SK-N-SH (cell line): ENCODE measurements at regions not wholly inside any gene's neighbourhood (a gene's known extent, or its start where the extent isn't known, plus 50 kb on each side); places are given as distances from the start of the nearest gene placed in this dataset.
"Not testable (repeated sequence)": the region's sequence is repeated elsewhere in the genome, so short reads cannot be mapped to it uniquely, and the experiment has no call there.

Experiments
- CTCF ChIA-PET: fragments of 300-600, 350-600 bp; formaldehyde crosslinking; extraction: SDS; loops from one replicate; lab custom pipeline; 2021; lab: Yijun Ruan, JAX
- POLR2A ChIA-PET: fragments of 350-600 bp; sonication (Branson Sonifier 250); formaldehyde crosslinking; extraction: SDS; loops from one replicate; lab custom pipeline; 2020; ENCODE audit warnings: antibody characterized with exemption, inconsistent platforms; lab: Yijun Ruan, JAX
- DNase-seq: peaks from one replicate; pipeline ENCODE4 v3.0.0; 2012
- H2AFZ ChIP-seq: fragments of 200-600 bp; sonication (generic); 2 replicates; pipeline ENCODE4 v1.8.1; 2016; ENCODE audit warnings: antibody characterized with exemption, mild to moderate bottlenecking, low read depth
- H3F3A ChIP-seq: fragments of 200-600 bp; sonication (generic); replicated peaks from 2 replicates; pipeline ENCODE3; 2016; ENCODE audit warnings: antibody characterized with exemption, mild to moderate bottlenecking; ENCODE audit not compliant: insufficient read depth
- H3K27ac ChIP-seq, 2 experiments: fragments of 200-500 bp in 1 of 2; fragments of 200-600 bp in 1 of 2; sonication (Bioruptor generic) in 1 of 2; sonication (generic), shearing (Covaris generic) in 1 of 2; 2 replicates each; pipeline versions ENCODE4 v1.5.1 to v1.6.1; 2014 to 2016; ENCODE audit warnings: low read depth in 2 of 2, inconsistent platforms in 1 of 2, low read length in 1 of 2, mild to moderate bottlenecking in 1 of 2, mixed read lengths in 1 of 2
- H3K27me3 ChIP-seq: fragments of 200-600 bp; sonication (generic), shearing (Covaris generic); 2 replicates; pipeline ENCODE4 v1.6.1; 2016; ENCODE audit warnings: mixed run types; ENCODE audit not compliant: insufficient read depth
- H3K36me3 ChIP-seq, 2 experiments: fragments of 200-500 bp in 1 of 2; fragments of 200-600 bp in 1 of 2; sonication (Bioruptor generic) in 1 of 2; sonication (generic) in 1 of 2; replicated peaks in 1 of 2; 2 replicates each; pipeline versions ENCODE3 to v1.5.1; 2014 to 2016; ENCODE audit warnings: low read length in 1 of 2, mild to moderate bottlenecking in 1 of 2; ENCODE audit not compliant: insufficient read depth in 2 of 2, control insufficient read depth in 1 of 2
- H3K4me1 ChIP-seq, 2 experiments: fragments of 200-500 bp in 1 of 2; fragments of 200-600 bp in 1 of 2; sonication (Bioruptor generic) in 1 of 2; sonication (generic), shearing (Covaris generic) in 1 of 2; 2 replicates each; pipeline versions ENCODE4 v1.5.1 to v1.6.1; 2014 to 2016; ENCODE audit warnings: low read depth in 1 of 2, low read length in 1 of 2, mixed run types in 1 of 2; ENCODE audit not compliant: insufficient read depth in 2 of 2, control insufficient read depth in 1 of 2
- H3K4me2 ChIP-seq: fragments of 200-600 bp; sonication (generic), shearing (Covaris generic); 2 replicates; pipeline ENCODE4 v1.6.1; 2017; ENCODE audit warnings: mixed run types
- H3K4me3 ChIP-seq, 2 experiments: fragments of 200-500 bp in 1 of 2; fragments of 200-600 bp in 1 of 2; sonication (Bioruptor generic) in 1 of 2; sonication (generic), shearing (Covaris generic) in 1 of 2; 2 replicates each; pipeline versions ENCODE4 v1.5.1 to v1.8.1; 2014 to 2016; ENCODE audit warnings: low read depth in 2 of 2, inconsistent platforms in 1 of 2, low read length in 1 of 2, mild to moderate bottlenecking in 1 of 2, mixed read lengths in 1 of 2, moderate library complexity in 1 of 2
- H3K79me2 ChIP-seq: fragments of 200-600 bp; sonication (generic); 2 replicates; pipeline ENCODE4 v1.8.1; 2017; ENCODE audit warnings: mild to moderate bottlenecking; ENCODE audit not compliant: insufficient read depth
- H3K9ac ChIP-seq: fragments of 200-600 bp; sonication (generic); 2 replicates; pipeline ENCODE4 v1.6.1; 2017; ENCODE audit warnings: mixed run types
- H3K9me2 ChIP-seq: fragments of 200-600 bp; sonication (generic); 2 replicates; pipeline ENCODE4 v1.6.1; 2017; ENCODE audit warnings: mixed run types
- H3K9me3 ChIP-seq: fragments of 200-600 bp; sonication (generic); 2 replicates; pipeline ENCODE4 v1.6.1; 2017; ENCODE audit warnings: mixed run types, mild to moderate bottlenecking, moderate library complexity
- H4K20me1 ChIP-seq: fragments of 200-600 bp; sonication (generic); 2 replicates; pipeline ENCODE4 v1.6.1; 2017; ENCODE audit warnings: mild to moderate bottlenecking, mixed run types; ENCODE audit not compliant: insufficient read depth
- FOSL2 ChIP-seq: IDR thresholded peaks from 2 replicates; pipeline ENCODE4 v1.4.0; 2012; ENCODE audit warnings: low read depth, mild to moderate bottlenecking, moderate library complexity, borderline replicate concordance
- JUND ChIP-seq: IDR thresholded peaks from 2 replicates; pipeline ENCODE4 v1.4.0; 2012
- RAD21 ChIP-seq: IDR thresholded peaks from 2 replicates; pipeline ENCODE4 v1.6.1; 2012; ENCODE audit warnings: mild to moderate bottlenecking, low read length
- TCF12 ChIP-seq: IDR thresholded peaks from 2 replicates; pipeline ENCODE4 v1.4.0; 2012
- TEAD4 ChIP-seq: IDR thresholded peaks from 2 replicates; pipeline ENCODE4 v1.4.0; 2012; ENCODE audit warnings: mild to moderate bottlenecking, borderline replicate concordance; ENCODE audit not compliant: insufficient read depth
- WGBS: methylation state at CpG from one replicate; pipeline ENCODE4 v1.1.6; 2017; ENCODE audit warnings: low lambda C conversion rate; 5-methylcytosine and 5-hydroxymethylcytosine counted together
- TF ChIP-seq, protein P1 (sequence below): IDR thresholded peaks from 2 replicates; pipeline ENCODE4; 2012
- TF ChIP-seq, protein P2 (sequence below): IDR thresholded peaks from 2 replicates; pipeline ENCODE4 v1.4.0; 2012; ENCODE audit warnings: low read depth
- TF ChIP-seq, protein P3 (sequence below): fragments of 200-600 bp; sonication (generic); IDR thresholded peaks from 2 replicates; pipeline ENCODE4 v1.6.1; 2017; ENCODE audit warnings: antibody characterized with exemption, mild to moderate bottlenecking, moderate library complexity

DNA sequence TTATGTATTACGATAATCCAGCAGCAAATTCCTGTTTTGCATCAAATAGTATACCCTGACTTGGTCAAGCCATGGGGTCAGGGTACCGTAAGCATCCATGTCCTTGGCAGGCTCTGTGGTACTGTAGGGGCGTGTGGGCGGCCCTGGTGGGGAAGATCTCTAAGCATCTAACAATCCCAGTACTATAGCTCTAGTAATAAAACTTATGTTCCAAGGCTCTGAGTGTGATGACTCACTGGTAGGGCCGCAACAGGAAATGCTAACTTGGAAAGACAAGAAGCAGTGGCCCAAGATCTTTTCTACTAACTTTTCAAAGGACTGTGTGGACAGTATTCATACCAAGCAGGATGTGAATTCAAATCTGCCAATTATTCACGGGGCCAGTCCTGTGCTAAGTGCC is 63.8 kb downstream of the CLEC18A start:
- H2AFZ ChIP-seq, H4K20me1 ChIP-seq, H3K79me2 ChIP-seq, H3K9me3 ChIP-seq, H3K27me3 ChIP-seq, H3K4me3 ChIP-seq, H3K4me1 ChIP-seq, DNase-seq, CTCF ChIA-PET, H3K9me2 ChIP-seq, H3K9ac ChIP-seq, POLR2A ChIA-PET: not testable (repeated sequence)
- WGBS: 49% methylated on average over 4 of the region's 6 CpGs
- Histone ChIP-seq H3K27ac (peak overlapping the region in 1 of 2 experiments; percentile 42; a peak in 2 of 4 replicates), H3F3A (peaks cover 21% of the 10 kb centered on the region), H3K4me2 (peak overlapping the region; percentile 50; the same call in 1 of the 2 replicates), H3K36me3 (peaks cover 13 to 17% of the 10 kb centered on the region in 2 experiments)
- TF ChIP-seq FOSL2: peak; percentile 35; the same call in 1 of the 2 replicates
- 0 out of 2 replicates have a peak, but pooled peaks have one; percentile 15 for TF ChIP-seq JUND

DNA sequence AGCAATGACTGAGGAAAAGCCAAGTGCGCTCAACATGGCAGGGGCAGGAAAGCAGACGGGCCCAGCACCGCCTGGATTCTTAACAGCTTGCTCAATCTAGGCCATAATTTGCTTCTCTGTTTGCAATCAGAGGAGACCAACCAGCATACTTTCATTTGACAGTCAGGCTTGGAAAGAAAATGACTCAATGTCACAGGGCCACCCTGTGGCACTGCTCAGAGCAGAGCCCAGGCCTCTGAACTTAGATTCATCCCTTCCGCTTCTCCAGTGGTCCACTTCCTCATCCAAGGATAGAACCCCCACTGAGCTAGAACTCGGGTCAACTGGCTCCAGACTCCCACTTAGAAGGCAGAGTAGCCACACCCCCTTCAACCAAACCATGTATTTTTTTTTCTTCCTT is 65.6 kb downstream of the CLEC18A start:
- 54% methylated on average over 2 of the region's 5 CpGs for WGBS
- Histone ChIP-seq H3K36me3 (peaks cover 13 to 17% of the 10 kb centered on the region in 2 experiments), H3F3A (peaks cover 21% of the 10 kb centered on the region)
- H3K9me2 ChIP-seq, H3K27ac ChIP-seq, H3K9me3 ChIP-seq, H3K9ac ChIP-seq, H3K4me2 ChIP-seq, H2AFZ ChIP-seq, CTCF ChIA-PET, H3K4me1 ChIP-seq, H4K20me1 ChIP-seq, DNase-seq, H3K4me3 ChIP-seq, H3K79me2 ChIP-seq, POLR2A ChIA-PET, H3K27me3 ChIP-seq: not testable (repeated sequence)

DNA sequence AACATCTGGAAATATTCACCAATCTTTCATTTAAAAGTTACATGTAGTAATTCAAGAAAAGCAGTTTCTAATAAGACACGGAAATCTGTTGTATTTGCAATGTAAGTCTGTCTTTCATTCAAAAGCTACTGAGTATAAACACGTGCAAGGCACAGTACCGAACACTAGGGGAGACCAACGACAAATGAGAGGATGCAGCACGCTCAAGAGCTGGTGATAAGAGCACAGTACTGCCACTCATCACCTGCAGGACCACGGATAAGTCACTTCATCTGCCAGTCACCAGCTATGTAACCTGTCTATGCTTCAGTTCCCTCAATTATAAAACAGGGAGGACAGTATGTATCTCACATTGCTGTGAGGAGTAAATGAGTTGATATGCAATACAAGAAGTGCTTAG is 67.1 kb downstream of the CLEC18A start:
- Histone ChIP-seq H2AFZ (no peak overlapping the region), H4K20me1 (no peaks in the 10 kb centered on the region), H3K4me1 (peaks cover 0 to 6% of the 10 kb centered on the region in 2 experiments; a peak in 2 of 4 replicates), H3K9me3 (no peaks in the 10 kb centered on the region), H3K27ac (no peak overlapping the region), H3K79me2 (no peaks in the 10 kb centered on the region), H3K9ac (no peak overlapping the region), H3K4me3 (no peak overlapping the region), H3K9me2 (no peaks in the 10 kb centered on the region), H3K36me3 (peaks cover 13 to 20% of the 10 kb centered on the region in 2 experiments), H3K4me2 (no peak overlapping the region), H3F3A (peaks cover 21% of the 10 kb centered on the region), H3K27me3 (no peaks in the 10 kb centered on the region)
- WGBS: 69% methylated on average over 6 of the region's 6 CpGs
- peak; percentile 43 for DNase-seq
- POLR2A ChIA-PET: no interaction called here
- CTCF ChIA-PET: no interaction called here
- TF ChIP-seq RAD21 (peak; percentile 41), TEAD4 (no peak), TCF12 (no peak)
- TF ChIP-seq, protein P1, sequence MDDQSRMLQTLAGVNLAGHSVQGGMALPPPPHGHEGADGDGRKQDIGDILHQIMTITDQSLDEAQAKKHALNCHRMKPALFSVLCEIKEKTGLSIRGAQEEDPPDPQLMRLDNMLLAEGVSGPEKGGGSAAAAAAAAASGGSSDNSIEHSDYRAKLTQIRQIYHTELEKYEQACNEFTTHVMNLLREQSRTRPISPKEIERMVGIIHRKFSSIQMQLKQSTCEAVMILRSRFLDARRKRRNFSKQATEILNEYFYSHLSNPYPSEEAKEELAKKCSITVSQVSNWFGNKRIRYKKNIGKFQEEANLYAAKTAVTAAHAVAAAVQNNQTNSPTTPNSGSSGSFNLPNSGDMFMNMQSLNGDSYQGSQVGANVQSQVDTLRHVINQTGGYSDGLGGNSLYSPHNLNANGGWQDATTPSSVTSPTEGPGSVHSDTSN: peak; percentile 60
- TF ChIP-seq, protein P2, sequence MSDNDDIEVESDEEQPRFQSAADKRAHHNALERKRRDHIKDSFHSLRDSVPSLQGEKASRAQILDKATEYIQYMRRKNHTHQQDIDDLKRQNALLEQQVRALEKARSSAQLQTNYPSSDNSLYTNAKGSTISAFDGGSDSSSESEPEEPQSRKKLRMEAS: no peak
- TF ChIP-seq, protein P3, sequence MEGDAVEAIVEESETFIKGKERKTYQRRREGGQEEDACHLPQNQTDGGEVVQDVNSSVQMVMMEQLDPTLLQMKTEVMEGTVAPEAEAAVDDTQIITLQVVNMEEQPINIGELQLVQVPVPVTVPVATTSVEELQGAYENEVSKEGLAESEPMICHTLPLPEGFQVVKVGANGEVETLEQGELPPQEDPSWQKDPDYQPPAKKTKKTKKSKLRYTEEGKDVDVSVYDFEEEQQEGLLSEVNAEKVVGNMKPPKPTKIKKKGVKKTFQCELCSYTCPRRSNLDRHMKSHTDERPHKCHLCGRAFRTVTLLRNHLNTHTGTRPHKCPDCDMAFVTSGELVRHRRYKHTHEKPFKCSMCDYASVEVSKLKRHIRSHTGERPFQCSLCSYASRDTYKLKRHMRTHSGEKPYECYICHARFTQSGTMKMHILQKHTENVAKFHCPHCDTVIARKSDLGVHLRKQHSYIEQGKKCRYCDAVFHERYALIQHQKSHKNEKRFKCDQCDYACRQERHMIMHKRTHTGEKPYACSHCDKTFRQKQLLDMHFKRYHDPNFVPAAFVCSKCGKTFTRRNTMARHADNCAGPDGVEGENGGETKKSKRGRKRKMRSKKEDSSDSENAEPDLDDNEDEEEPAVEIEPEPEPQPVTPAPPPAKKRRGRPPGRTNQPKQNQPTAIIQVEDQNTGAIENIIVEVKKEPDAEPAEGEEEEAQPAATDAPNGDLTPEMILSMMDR: peak; percentile 28; the same call in 1 of the 2 replicates

DNA sequence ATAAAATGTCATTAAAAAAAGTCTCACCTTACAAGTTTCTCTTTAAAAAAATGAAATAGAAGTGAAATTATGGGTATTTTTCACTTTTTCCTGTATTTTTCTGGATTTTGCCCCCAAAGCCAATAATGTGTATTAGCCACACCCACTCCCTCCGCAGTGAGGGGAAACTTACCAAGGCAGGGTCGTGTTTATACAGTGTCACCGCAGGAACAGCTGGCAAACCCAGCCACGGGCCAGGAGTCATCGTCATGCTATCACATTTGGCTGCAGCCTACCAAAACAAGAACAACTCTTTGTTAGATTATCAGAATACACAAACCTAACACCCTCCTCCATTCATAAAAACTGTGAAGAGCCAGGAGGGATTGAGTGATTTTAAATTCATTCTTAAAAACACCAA is 72.1 kb downstream of the CLEC18A start:
- H3F3A ChIP-seq, H3K4me3 ChIP-seq, H3K9me2 ChIP-seq, H3K79me2 ChIP-seq, CTCF ChIA-PET, H4K20me1 ChIP-seq, H3K27ac ChIP-seq, H3K4me2 ChIP-seq, H3K4me1 ChIP-seq, H2AFZ ChIP-seq, H3K27me3 ChIP-seq, DNase-seq, H3K9ac ChIP-seq, H3K9me3 ChIP-seq, POLR2A ChIA-PET: not testable (repeated sequence)
- WGBS: 93% methylated on average over 5 of the region's 5 CpGs
- peaks cover 3 to 14% of the 10 kb centered on the region in 2 experiments for H3K36me3 ChIP-seq

DNA sequence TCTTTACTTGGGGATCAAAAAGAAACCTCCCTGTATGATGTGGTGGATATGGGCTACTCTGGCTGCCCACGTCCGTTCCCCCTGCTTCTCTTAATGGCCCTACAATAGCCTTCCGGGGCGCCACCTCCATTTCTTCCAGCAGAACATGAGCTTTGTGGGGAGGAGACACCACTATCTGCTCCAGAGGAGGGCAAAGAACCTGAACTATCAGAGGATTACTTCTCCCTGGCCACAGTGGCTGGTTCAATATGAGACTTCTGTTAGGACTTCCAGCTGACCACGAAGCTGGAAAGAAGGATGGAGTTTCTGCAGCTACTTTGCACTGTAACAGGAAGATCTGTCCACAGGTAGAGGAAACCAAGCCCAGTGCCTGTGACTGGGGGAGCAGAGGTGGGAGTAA is 72.8 kb downstream of the CLEC18A start:
- H4K20me1 ChIP-seq, H3K79me2 ChIP-seq, DNase-seq, H3K4me3 ChIP-seq, H3K4me2 ChIP-seq, H2AFZ ChIP-seq, H3K9me2 ChIP-seq, CTCF ChIA-PET, H3K4me1 ChIP-seq, H3K27ac ChIP-seq, H3K9ac ChIP-seq, POLR2A ChIA-PET, H3K9me3 ChIP-seq, H3K27me3 ChIP-seq, H3F3A ChIP-seq: not testable (repeated sequence)
- WGBS: 91% methylated on average over 5 of the region's 5 CpGs
- H3K36me3 ChIP-seq: peaks cover 3 to 19% of the 10 kb centered on the region in 2 experiments
